Brain microvascular endothelial cell (primary cell): ENCODE measurements at regions not wholly inside any gene's neighbourhood (a gene's known extent, or its start where the extent isn't known, plus 50 kb on each side); places are given as distances from the start of the nearest gene placed in this dataset.

Experiments
- DNase-seq: peaks from one replicate; pipeline ENCODE4 v3.0.0-alpha.2; 2020
- H3K27ac ChIP-seq: fragments of 250-450 bp; sonication (Bioruptor Pico); 2 replicates; pipeline ENCODE4 v1.5.1; 2020; ENCODE audit warnings: mild to moderate bottlenecking, moderate library complexity
- H3K27me3 ChIP-seq: fragments of 250-450 bp; sonication (Bioruptor Pico); replicated peaks from 2 replicates; pipeline ENCODE4 v1.5.1; 2020; ENCODE audit warnings: mild to moderate bottlenecking
- H3K36me3 ChIP-seq: fragments of 250-450 bp; sonication (Bioruptor Pico); replicated peaks from 2 replicates; pipeline ENCODE4 v1.5.1; 2020; ENCODE audit warnings: mild to moderate bottlenecking
- H3K4me3 ChIP-seq: 2 replicates; pipeline ENCODE4 v1.5.1; 2011; ENCODE audit warnings: low read depth, mild to moderate bottlenecking, control low read depth, low read length, moderate library complexity
- CTCF ChIP-seq: IDR thresholded peaks from 2 replicates; pipeline ENCODE4 v1.5.1; 2011; ENCODE audit warnings: low read depth, mild to moderate bottlenecking, moderate library complexity, low read length, control low read depth, inconsistent platforms; ENCODE audit errors: missing control alignments
- in situ Hi-C: cut with HindIII; loops from 2 replicates; pipeline ENCODE4 v1.10.0; 2017; ENCODE audit warnings: low sequenced_read_pairs, low pct_ligation_motif_present

GRCh38 chr4:137283737-137284136, 248.6 kb downstream of the PCDH18 start:
- peak; percentile 39 for TF ChIP-seq CTCF
- H3K36me3 ChIP-seq: no peaks in the 10 kb centered on the region
- in situ Hi-C loops: no loop called here
- H3K27me3 ChIP-seq: no peaks in the 10 kb centered on the region
- no peak overlapping the region for H3K4me3 ChIP-seq
- no peak for DNase-seq
- no peak overlapping the region for H3K27ac ChIP-seq

DNA sequence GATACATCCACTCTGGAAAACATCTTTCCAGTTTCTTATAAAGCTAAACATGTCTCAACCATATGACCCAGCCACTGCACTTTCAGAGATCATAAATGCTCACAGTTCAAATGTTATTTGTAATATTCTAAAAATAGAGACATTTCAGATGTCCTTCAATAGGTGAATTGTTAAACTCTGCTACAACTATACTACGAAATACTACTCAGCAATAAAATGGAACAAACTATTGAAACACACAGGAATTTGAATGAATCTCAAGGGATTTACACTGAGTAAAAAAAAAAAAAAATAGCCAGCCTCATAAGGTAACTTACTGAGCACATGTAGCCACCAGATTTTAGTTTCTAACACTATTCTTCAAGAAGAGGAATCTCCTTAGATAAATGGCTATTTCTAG, 253.9 kb downstream of the PCDH18 start:
- no peak for TF ChIP-seq CTCF
- in situ Hi-C loops: no loop called here

DNA sequence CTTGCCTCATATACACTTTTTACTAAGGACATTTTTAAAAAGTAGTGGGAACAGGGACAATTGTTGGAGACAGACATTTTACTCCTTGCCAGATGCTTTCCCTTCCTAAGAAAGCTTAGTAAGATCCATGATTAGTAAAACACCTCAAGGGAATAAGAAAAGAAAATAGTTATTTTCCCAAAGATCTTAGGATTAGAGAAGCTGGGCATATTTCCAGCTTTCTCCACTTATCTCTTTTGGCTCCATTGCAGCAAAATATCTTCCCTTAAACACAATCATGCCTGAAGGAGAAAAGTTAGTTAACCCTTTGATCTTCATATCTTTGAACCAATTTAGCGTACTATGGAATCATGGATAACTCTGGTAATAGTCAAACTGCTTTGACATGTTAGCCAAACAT, 257.9 kb downstream of the PCDH18 start:
- Histone ChIP-seq H3K4me3 (no peak overlapping the region), H3K27ac (no peak overlapping the region), H3K27me3 (no peaks in the 10 kb centered on the region), H3K36me3 (no peaks in the 10 kb centered on the region)
- TF ChIP-seq CTCF: no peak
- in situ Hi-C loops: no loop called here
- DNase-seq: peak; percentile 37

More for the DNA sequence above, 253.9 kb downstream of the PCDH18 start:
- Histone ChIP-seq H3K4me3 (no peak overlapping the region), H3K27ac (no peak overlapping the region), H3K36me3 (no peaks in the 10 kb centered on the region), H3K27me3 (no peaks in the 10 kb centered on the region)
- no peak for DNase-seq

DNA sequence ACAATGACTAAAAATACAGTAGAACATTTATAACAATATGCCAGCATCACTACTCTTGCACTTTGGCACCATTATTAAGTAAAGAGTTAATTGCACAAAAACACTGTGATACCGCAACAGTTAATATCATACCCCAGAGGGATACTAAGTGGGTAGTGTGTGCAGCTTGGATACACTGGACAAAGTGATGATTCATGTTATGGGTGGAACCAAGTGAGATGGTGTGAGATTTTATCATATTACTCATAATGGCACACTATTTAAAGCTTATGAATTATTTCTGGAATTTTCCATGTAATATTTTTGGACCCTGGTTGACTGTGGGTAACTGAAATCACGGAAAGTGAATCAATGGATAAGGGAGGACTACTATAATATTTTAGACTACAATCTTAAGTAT, 265.3 kb downstream of the PCDH18 start:
- no peaks in the 10 kb centered on the region for H3K36me3 ChIP-seq
- DNase-seq: peak; percentile 67
- H3K27me3 ChIP-seq: no peaks in the 10 kb centered on the region
- H3K27ac ChIP-seq: no peak overlapping the region
- no peak for TF ChIP-seq CTCF
- no peak overlapping the region for H3K4me3 ChIP-seq
- in situ Hi-C loops: no loop called here

DNA sequence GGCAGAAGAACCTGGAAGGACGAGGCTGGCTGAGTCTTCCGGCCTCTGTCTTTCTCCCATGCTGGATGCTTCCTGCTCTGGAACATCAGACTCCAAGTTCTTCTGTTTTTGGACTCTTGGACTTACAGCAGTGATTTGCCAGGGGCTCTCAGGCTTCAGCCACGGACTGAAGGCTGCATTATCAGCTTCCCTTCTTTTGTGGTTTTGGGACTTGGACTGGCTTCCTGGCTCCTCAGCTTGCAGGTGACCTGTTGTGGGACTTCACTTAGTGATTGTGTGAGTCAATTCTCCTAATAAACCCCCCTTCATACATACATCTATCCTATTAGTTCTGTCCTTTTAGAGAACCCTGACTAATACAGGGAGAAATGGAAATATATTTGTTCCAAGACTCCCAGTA, 265.8 kb downstream of the PCDH18 start:
- in situ Hi-C loops: no loop called here
- H3K36me3 ChIP-seq: no peaks in the 10 kb centered on the region
- no peak for DNase-seq
- no peak for TF ChIP-seq CTCF
- H3K27me3 ChIP-seq: no peaks in the 10 kb centered on the region
- H3K4me3 ChIP-seq: no peak overlapping the region
- no peak overlapping the region for H3K27ac ChIP-seq

DNA sequence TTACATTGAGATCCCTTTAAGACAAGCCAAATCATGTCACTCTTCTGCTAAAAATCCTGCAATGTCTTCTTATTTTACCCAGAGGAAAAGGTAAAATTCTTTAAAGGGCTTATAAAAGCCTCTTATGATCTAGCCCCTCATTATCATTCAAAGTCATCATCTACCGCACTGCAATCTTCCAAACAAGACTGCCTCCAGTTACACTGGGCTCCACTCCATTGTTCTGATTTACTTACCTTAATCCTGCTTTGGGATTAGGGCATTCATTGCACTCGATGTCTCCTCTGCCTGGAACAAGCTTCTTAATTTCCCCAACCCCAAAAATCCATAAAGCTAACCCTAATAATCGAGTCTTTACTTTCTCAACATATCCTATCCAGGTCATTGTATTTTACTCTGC, 269.1 kb downstream of the PCDH18 start:
- no peak overlapping the region for H3K27ac ChIP-seq
- no peak for TF ChIP-seq CTCF
- no peaks in the 10 kb centered on the region for H3K27me3 ChIP-seq
- no peaks in the 10 kb centered on the region for H3K36me3 ChIP-seq
- in situ Hi-C loops: no loop called here
- no peak for DNase-seq
- no peak overlapping the region for H3K4me3 ChIP-seq
